ENCODE measurements at regions not wholly inside any gene's neighbourhood (a gene's known extent, or its start where the extent isn't known, plus 50 kb on each side); places are given as distances from the start of the nearest gene placed in this dataset.

DNA sequence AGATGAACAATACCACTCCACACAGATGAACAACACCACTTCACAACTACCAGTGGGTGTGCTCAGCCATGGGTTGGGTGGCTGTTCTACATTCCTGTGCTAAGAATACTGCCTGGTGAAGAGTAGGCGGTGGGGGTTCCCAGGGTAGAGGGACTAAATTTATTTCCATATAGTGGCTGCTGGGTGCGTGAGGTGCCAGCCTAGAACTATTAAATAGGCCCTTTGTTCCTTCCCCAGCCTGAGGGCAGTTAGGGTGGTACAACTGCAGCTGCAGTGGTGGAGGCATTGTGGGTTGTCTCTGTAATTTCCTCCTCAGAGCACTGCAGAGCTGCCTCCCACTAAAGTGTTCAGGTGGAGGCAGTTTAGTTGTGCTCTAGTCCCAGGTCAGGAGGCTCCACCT, 618.4 kb downstream of the MMUT start:
- TF ChIP-seq, protein P1, sequence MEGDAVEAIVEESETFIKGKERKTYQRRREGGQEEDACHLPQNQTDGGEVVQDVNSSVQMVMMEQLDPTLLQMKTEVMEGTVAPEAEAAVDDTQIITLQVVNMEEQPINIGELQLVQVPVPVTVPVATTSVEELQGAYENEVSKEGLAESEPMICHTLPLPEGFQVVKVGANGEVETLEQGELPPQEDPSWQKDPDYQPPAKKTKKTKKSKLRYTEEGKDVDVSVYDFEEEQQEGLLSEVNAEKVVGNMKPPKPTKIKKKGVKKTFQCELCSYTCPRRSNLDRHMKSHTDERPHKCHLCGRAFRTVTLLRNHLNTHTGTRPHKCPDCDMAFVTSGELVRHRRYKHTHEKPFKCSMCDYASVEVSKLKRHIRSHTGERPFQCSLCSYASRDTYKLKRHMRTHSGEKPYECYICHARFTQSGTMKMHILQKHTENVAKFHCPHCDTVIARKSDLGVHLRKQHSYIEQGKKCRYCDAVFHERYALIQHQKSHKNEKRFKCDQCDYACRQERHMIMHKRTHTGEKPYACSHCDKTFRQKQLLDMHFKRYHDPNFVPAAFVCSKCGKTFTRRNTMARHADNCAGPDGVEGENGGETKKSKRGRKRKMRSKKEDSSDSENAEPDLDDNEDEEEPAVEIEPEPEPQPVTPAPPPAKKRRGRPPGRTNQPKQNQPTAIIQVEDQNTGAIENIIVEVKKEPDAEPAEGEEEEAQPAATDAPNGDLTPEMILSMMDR (IDR thresholded peaks at IDR 0.05), result no peak
- intact Hi-C loops (cut with DNase I, micrococcal nuclease), result no loop called here
- ATAC-seq (no peak), DNase-seq (no peak)
- no peak overlapping the region for H3K4me3 ChIP-seq
- peaks cover 22% of the 10 kb centered on the region for H3K9me3 ChIP-seq
- H3K36me3 ChIP-seq (ENCODE audit: low read depth), result no peaks in the 10 kb centered on the region
- no peaks in the 10 kb centered on the region for H3K4me1 ChIP-seq (ENCODE audit: low read depth)

DNA sequence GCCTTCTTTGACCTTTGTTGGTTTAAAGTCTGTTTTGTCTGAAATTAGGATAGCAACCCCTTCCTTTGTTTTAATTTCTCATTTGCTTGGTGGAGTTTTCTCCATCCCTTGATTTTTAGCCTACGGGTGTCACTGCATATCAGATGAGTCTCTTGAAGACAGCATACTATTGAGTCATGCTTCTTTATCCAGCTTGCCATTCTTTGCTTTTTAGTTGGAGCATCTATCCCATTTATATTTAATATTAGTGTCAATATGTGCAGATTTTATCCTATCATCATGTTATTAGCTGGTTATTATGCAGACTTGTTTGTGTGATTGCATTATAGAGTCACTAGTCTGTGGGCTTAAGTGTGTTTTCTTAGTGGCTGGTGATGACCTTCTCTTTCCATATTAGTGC, 622.2 kb downstream of the MMUT start:
- Histone ChIP-seq H3K36me3 (ENCODE audit: low read depth) (no peaks in the 10 kb centered on the region), H3K4me1 (ENCODE audit: low read depth) (no peaks in the 10 kb centered on the region), H3K9me3 (peaks cover 23% of the 10 kb centered on the region), H3K4me3 (no peak overlapping the region)
- DNase-seq (no peak), ATAC-seq (no peak)
- TF ChIP-seq, protein P1 (IDR thresholded peaks at IDR 0.05), result no peak
- intact Hi-C loops (cut with DNase I, micrococcal nuclease), result no loop called here

DNA sequence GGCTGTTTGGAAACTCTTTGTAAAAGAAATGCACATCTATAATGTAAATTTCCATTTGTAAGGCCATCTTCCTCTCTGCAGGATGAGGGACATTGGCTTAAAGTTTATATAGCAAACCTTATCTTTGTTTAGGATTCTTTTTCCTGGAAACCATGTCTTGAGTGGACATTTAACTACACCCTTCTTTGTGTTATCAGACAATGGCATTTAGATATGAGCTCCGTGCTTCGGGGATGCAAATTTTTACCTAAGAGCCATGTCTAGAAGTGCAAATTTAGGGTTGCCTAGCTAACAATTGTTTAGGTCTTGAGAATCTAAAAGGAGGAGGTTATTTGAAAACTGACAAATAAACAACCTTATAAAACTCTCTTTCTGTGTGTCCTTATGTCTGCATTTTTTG, 623.8 kb downstream of the MMUT start:
- DNase-seq (no peak), ATAC-seq (no peak)
- TF ChIP-seq, protein P1 (IDR thresholded peaks at IDR 0.05), result no peak
- H3K4me1 ChIP-seq (ENCODE audit: low read depth), result no peaks in the 10 kb centered on the region
- no peak overlapping the region for H3K4me3 ChIP-seq
- intact Hi-C loops (cut with DNase I, micrococcal nuclease), result no loop called here
- H3K9me3 ChIP-seq, result peaks cover 23% of the 10 kb centered on the region
- H3K36me3 ChIP-seq (ENCODE audit: low read depth), result no peaks in the 10 kb centered on the region

DNA sequence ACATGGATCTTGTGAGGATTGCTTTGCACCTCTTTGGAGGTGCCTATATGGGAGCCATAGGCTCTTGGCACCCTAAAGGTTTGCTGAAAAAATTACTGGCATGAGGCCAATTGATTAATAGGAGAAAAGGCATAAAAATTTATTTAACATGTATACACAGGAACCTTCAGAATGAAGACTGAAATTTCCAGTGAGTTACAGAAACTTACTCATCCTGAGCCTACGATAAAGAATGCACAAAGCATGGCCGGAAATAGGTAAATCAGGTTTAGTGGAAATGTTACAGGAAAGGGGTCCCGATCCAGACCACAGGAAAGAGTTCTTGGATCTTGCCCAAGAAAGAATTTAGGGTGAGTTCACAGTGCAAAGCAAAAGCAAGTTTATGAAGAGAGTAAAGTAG, 625.3 kb downstream of the MMUT start:
- no peaks in the 10 kb centered on the region for H3K4me1 ChIP-seq (ENCODE audit: low read depth)
- intact Hi-C loops (cut with DNase I, micrococcal nuclease), result no loop called here
- no peak for ATAC-seq

DNA sequence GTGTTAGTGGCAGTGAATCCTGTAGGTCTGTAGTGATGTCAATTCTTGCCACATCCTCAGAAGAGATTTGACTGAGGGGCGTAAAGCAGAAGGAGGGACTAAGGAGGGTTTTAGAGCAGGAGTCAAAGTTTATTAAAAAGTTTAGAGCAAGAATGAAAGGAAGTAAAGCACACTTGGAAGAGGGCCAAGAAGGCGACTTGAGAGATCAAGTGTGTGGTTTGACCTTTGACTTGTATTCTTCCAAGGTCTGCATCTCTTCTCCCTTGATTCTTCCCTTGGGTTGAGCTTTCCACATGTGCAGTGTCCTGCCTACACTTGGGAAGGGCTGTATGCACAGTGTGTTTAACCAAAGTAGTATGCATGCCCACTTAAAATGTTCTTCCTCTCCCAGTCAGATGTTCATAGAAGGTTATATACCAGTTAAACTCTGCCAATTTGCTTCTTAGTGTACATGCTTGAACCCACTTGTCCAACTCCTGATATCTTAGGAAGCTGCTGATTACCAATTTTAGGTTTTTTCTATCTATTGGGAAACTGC, 627.6 kb downstream of the MMUT start:
- peaks cover 6% of the 10 kb centered on the region for H3K9me3 ChIP-seq
- no peaks in the 10 kb centered on the region for H3K4me1 ChIP-seq (ENCODE audit: low read depth)
- no peak overlapping the region for H3K4me3 ChIP-seq
- TF ChIP-seq, protein P1 (IDR thresholded peaks at IDR 0.05), result no peak
- intact Hi-C loops (cut with DNase I, micrococcal nuclease), result no loop called here
- ATAC-seq (no peak), DNase-seq (peak in 1 of 3 donors; percentile 12)
- H3K36me3 ChIP-seq (ENCODE audit: low read depth), result no peaks in the 10 kb centered on the region

More for the DNA sequence above, 625.3 kb downstream of the MMUT start:
- TF ChIP-seq, protein P1 (IDR thresholded peaks at IDR 0.05), result no peak
- DNase-seq, result no peak
- Histone ChIP-seq H3K36me3 (ENCODE audit: low read depth) (no peaks in the 10 kb centered on the region), H3K4me3 (no peak overlapping the region), H3K9me3 (peaks cover 20% of the 10 kb centered on the region)

DNA sequence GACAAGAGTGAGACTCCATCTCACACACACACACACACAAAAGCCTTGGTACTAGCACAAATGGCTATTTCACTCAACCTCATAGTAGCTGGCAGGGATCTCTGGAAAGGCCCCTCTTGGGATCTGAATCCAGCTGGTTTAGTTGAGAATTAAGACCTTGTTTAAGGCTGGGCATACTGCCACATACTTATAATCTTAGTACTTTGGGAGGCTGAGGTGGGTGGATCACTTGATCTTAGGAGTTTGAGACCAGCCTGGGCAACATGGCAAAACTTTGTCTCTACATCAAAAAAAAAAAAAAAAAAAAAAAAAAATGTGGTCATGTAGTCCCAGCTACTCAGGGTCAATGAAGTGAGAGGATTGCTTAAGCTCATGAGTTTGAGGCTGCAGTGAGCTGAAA, 628.3 kb downstream of the MMUT start:
- peaks cover under 1% of the 10 kb centered on the region for H3K9me3 ChIP-seq
- TF ChIP-seq, protein P1 (IDR thresholded peaks at IDR 0.05), result no peak
- intact Hi-C loops (cut with DNase I, micrococcal nuclease), result no loop called here
- no peak for DNase-seq
- H3K4me1 ChIP-seq (ENCODE audit: low read depth), result no peaks in the 10 kb centered on the region
- H3K36me3 ChIP-seq (ENCODE audit: low read depth), result no peaks in the 10 kb centered on the region
- ATAC-seq, result no peak
- H3K4me3 ChIP-seq, result no peak overlapping the region

All from mucosa of descending colon (tissue), 3 donors.